C1 segment of cervical spinal cord (tissue), 14 donors: ENCODE measurements at regions not wholly inside any gene's neighbourhood (a gene's known extent, or its start where the extent isn't known, plus 50 kb on each side); places are given as distances from the start of the nearest gene placed in this dataset.

Source experiments
- DNase-seq, 14 donors: peaks; one replicate each; lab custom pipeline; 2025; lab: John Stamatoyannopoulos, UW

GRCh38 chr4:20395160-20395773, 143.6 kb downstream of the SLIT2 start:
- DNase-seq: peak in 2 of 14 donors; percentile 1 to 7

- no peak for DNase-seq
Measured at GRCh38 chr4:20403290-20403689, 151.6 kb downstream of the SLIT2 start.

- no peak for DNase-seq
Measured at GRCh38 chr4:20403846-20404245, 152.1 kb downstream of the SLIT2 start.

GRCh38 chr4:20408611-20409010, 156.9 kb downstream of the SLIT2 start:
- DNase-seq: no peak

- DNase-seq: no peak
Measured at GRCh38 chr4:20412072-20412471, 160.4 kb downstream of the SLIT2 start.

GRCh38 chr4:20416800-20417199, 165.1 kb downstream of the SLIT2 start:
- no peak for DNase-seq

- no peak for DNase-seq
Measured at GRCh38 chr4:20418861-20419451, 167.3 kb downstream of the SLIT2 start.

- DNase-seq: no peak
Measured at GRCh38 chr4:20420916-20421602, 169.4 kb downstream of the SLIT2 start.

- DNase-seq: no peak
Measured at GRCh38 chr4:20421603-20421985, 169.9 kb downstream of the SLIT2 start.

- peak in 2 of 14 donors; percentile 17 to 21 for DNase-seq
Measured at GRCh38 chr4:20422398-20422797, 170.7 kb downstream of the SLIT2 start.

- no peak for DNase-seq
Measured at GRCh38 chr4:20423420-20423819, 171.7 kb downstream of the SLIT2 start.

GRCh38 chr4:20426028-20426427, 174.3 kb downstream of the SLIT2 start:
- no peak for DNase-seq

- DNase-seq: no peak
Measured at GRCh38 chr4:20428436-20429160, 176.9 kb downstream of the SLIT2 start.

GRCh38 chr4:20430259-20430941, 178.7 kb downstream of the SLIT2 start:
- no peak for DNase-seq

GRCh38 chr4:20431543-20431951, 179.8 kb downstream of the SLIT2 start:
- DNase-seq: no peak

GRCh38 chr4:20432088-20432487, 180.4 kb downstream of the SLIT2 start:
- DNase-seq: no peak

- no peak for DNase-seq
Measured at GRCh38 chr4:20433097-20433705, 181.5 kb downstream of the SLIT2 start.

GRCh38 chr4:20440170-20440569, 188.5 kb downstream of the SLIT2 start:
- DNase-seq: no peak

- DNase-seq: no peak
Measured at GRCh38 chr4:20443015-20443805, 191.5 kb downstream of the SLIT2 start.

- DNase-seq: no peak
Measured at GRCh38 chr4:20444599-20445337, 193.1 kb downstream of the SLIT2 start.
